IMR-90 (cell line): ENCODE measurements at regions not wholly inside any gene's neighbourhood (a gene's known extent, or its start where the extent isn't known, plus 50 kb on each side); places are given as distances from the start of the nearest gene placed in this dataset.

ENCODE experiments used
- ATAC-seq: fragments of 200-7000 bp; cut with Tn5 transposase; 2 replicates; pipeline ENCODE4 v1.9.1; 2020; ENCODE audit warnings: low read depth, mild to moderate bottlenecking, moderate library complexity
- BruUV-seq: library from RNA; stranded (reverse); fragments of 400-500 nt; replicated peaks from 2 replicates; lab custom pipeline; 2021; lab: Mats Ljungman, UMichigan
- CTCF ChIA-PET: fragments of 300-600 bp; formaldehyde crosslinking; extraction: SDS; loops from one replicate; lab custom pipeline; 2021; ENCODE audit warnings: antibody characterized with exemption; lab: Yijun Ruan, JAX
- POLR2A ChIA-PET: fragments of 300-600 bp; sonication (Branson Sonifier 250); formaldehyde crosslinking; loops from one replicate; lab custom pipeline; 2022; ENCODE audit warnings: antibody characterized with exemption; ENCODE audit not compliant: unreplicated experiment; lab: Charles Lee
- DNase-seq: peaks from one replicate; pipeline ENCODE4 v3.0.0; 2013
- H2AFZ ChIP-seq: replicated peaks from 2 replicates; pipeline ENCODE3; 2013; ENCODE audit warnings: low read length, mild to moderate bottlenecking; ENCODE audit not compliant: poor library complexity
- H2AK5ac ChIP-seq: 2 replicates; pipeline ENCODE4 v1.6.1; 2013; ENCODE audit warnings: low read depth, low read length, inconsistent platforms
- H2AK9ac ChIP-seq: replicated peaks from 2 replicates; pipeline ENCODE3; 2013; ENCODE audit warnings: mild to moderate bottlenecking, low read depth, low read length, moderate library complexity; ENCODE audit not compliant: poor library complexity
- H2BK120ac ChIP-seq: 2 replicates; pipeline ENCODE4 v1.6.1; 2013; ENCODE audit warnings: low read depth, low read length, inconsistent platforms
- H2BK15ac ChIP-seq: 3 replicates; pipeline ENCODE4 v1.6.1; 2013; ENCODE audit warnings: low read depth, low read length, inconsistent platforms
- H2BK20ac ChIP-seq: 2 replicates; pipeline ENCODE4 v1.6.1; 2013; ENCODE audit warnings: low read depth, mild to moderate bottlenecking, inconsistent platforms, low read length, moderate library complexity
- H2BK5ac ChIP-seq: 2 replicates; pipeline ENCODE4 v1.6.1; 2013; ENCODE audit warnings: mild to moderate bottlenecking, low read depth, low read length, inconsistent platforms; ENCODE audit not compliant: poor library complexity, severe bottlenecking
- H3K14ac ChIP-seq: replicated peaks from 2 replicates; pipeline ENCODE4 v1.6.1; 2013; ENCODE audit warnings: low read depth, low read length, inconsistent platforms
- H3K18ac ChIP-seq: 2 replicates; pipeline ENCODE4 v1.6.1; 2013; ENCODE audit warnings: low read depth, low read length, control low read depth
- H3K23ac ChIP-seq: 2 replicates; pipeline ENCODE4 v1.6.1; 2013; ENCODE audit warnings: low read depth, low read length, inconsistent platforms
- H3K27ac ChIP-seq: 2 replicates; pipeline ENCODE4 v1.5.1; 2013; ENCODE audit warnings: mild to moderate bottlenecking, control low read depth, low read length; ENCODE audit not compliant: insufficient read depth
- H3K27me3 ChIP-seq: 2 replicates; pipeline ENCODE4 v1.6.1; 2013; ENCODE audit warnings: low read length; ENCODE audit not compliant: control insufficient read depth, insufficient read depth
- H3K36me3 ChIP-seq: 2 replicates; pipeline ENCODE4 v1.6.1; 2013; ENCODE audit warnings: low read length, mixed read lengths; ENCODE audit not compliant: control insufficient read depth, insufficient read depth
- H3K4ac ChIP-seq: 2 replicates; pipeline ENCODE4 v1.6.1; 2013; ENCODE audit warnings: low read depth, low read length, inconsistent platforms
- H3K4me1 ChIP-seq: 2 replicates; pipeline ENCODE4 v1.6.1; 2013; ENCODE audit warnings: low read length, mixed read lengths; ENCODE audit not compliant: control insufficient read depth, insufficient read depth
- H3K4me2 ChIP-seq: 2 replicates; pipeline ENCODE4 v1.6.1; 2013; ENCODE audit warnings: low read depth, mild to moderate bottlenecking, control low read depth, low read length, moderate library complexity
- H3K4me3 ChIP-seq: 2 replicates; pipeline ENCODE4 v1.5.1; 2013; ENCODE audit warnings: low read depth, mild to moderate bottlenecking, control low read depth, low read length, moderate library complexity; ENCODE audit not compliant: insufficient read depth
- H3K56ac ChIP-seq: 2 replicates; pipeline ENCODE4 v1.6.1; 2013; ENCODE audit warnings: low read length, inconsistent platforms; ENCODE audit not compliant: insufficient read depth; ENCODE audit errors: extremely low read depth
- H3K79me1 ChIP-seq, 2 experiments: 2 replicates each; pipeline ENCODE4 v1.6.1; 2013; ENCODE audit warnings: low read length in 2 of 2, inconsistent platforms in 1 of 2, low read depth in 1 of 2
- H3K9ac ChIP-seq: 2 replicates; pipeline ENCODE4 v1.6.1; 2013; ENCODE audit warnings: low read depth, low read length, control low read depth
- H3K9me1 ChIP-seq: 2 replicates; pipeline ENCODE4 v1.6.1; 2013; ENCODE audit warnings: low read length, inconsistent platforms; ENCODE audit not compliant: insufficient read depth
- H3K9me3 ChIP-seq: 2 replicates; pipeline ENCODE4 v1.6.1; 2013; ENCODE audit warnings: low read length; ENCODE audit not compliant: control insufficient read depth, insufficient read depth
- H4K20me1 ChIP-seq: 2 replicates; pipeline ENCODE4 v1.6.1; 2013; ENCODE audit warnings: low read length, inconsistent platforms; ENCODE audit not compliant: insufficient read depth
- H4K5ac ChIP-seq: 2 replicates; pipeline ENCODE4 v1.6.1; 2013; ENCODE audit warnings: mild to moderate bottlenecking, low read depth, low read length, control low read depth
- H4K8ac ChIP-seq, 2 experiments: 2 replicates each; pipeline ENCODE4 v1.6.1; 2013; ENCODE audit warnings: low read depth in 2 of 2, low read length in 2 of 2, control low read depth in 1 of 2, inconsistent platforms in 1 of 2
- H4K91ac ChIP-seq: 2 replicates; pipeline ENCODE4 v1.6.1; 2013; ENCODE audit warnings: low read depth, low read length, inconsistent platforms; ENCODE audit not compliant: insufficient read depth
- CEBPB ChIP-seq: IDR thresholded peaks from 2 replicates; pipeline ENCODE4 v1.6.1; 2012; ENCODE audit warnings: low read depth, low read length, improper control_type of control experiment
- CHD1 ChIP-seq: IDR thresholded peaks from 2 replicates; pipeline ENCODE4 v1.6.1; 2012; ENCODE audit warnings: low read depth, low read length, improper control_type of control experiment
- FOS ChIP-seq: fragments of 150-350 bp; IDR thresholded peaks from 2 replicates; pipeline ENCODE4 v1.6.1; 2016; ENCODE audit warnings: low read depth, low read length
- MAFK ChIP-seq: IDR thresholded peaks from 2 replicates; pipeline ENCODE4 v1.6.1; 2012; ENCODE audit warnings: low read depth, low read length, improper control_type of control experiment
- MAZ ChIP-seq: IDR thresholded peaks from 2 replicates; pipeline ENCODE4 v1.6.1; 2012; ENCODE audit warnings: low read depth, mild to moderate bottlenecking, low read length, improper control_type of control experiment, moderate library complexity, borderline replicate concordance
- MXI1 ChIP-seq: IDR thresholded peaks from 2 replicates; pipeline ENCODE4 v1.6.1; 2012; ENCODE audit warnings: low read depth, mild to moderate bottlenecking, low read length, moderate library complexity, borderline replicate concordance
- NFE2L2 ChIP-seq: fragments of 150-350 bp; IDR thresholded peaks from 2 replicates; pipeline ENCODE4 v1.6.1; 2016; ENCODE audit warnings: low read depth, mild to moderate bottlenecking, low read length
- POLR2A ChIP-seq: IDR thresholded peaks from 2 replicates; pipeline ENCODE4 v1.6.1; 2012; ENCODE audit warnings: mild to moderate bottlenecking, low read depth, low read length
- RAD21 ChIP-seq: IDR thresholded peaks from 2 replicates; pipeline ENCODE4 v1.6.1; 2012; ENCODE audit warnings: low read length, improper control_type of control experiment
- RCOR1 ChIP-seq: IDR thresholded peaks from 2 replicates; pipeline ENCODE4 v1.6.1; 2012; ENCODE audit warnings: mild to moderate bottlenecking, low read length, improper control_type of control experiment; ENCODE audit not compliant: insufficient replicate concordance
- RFX5 ChIP-seq: IDR thresholded peaks from 2 replicates; pipeline ENCODE4 v1.8.0; 2012; ENCODE audit warnings: low read depth, mild to moderate bottlenecking, low read length, moderate library complexity
- SMC3 ChIP-seq: fragments of 150-350 bp; IDR thresholded peaks from 2 replicates; pipeline ENCODE4 v1.6.1; 2016; ENCODE audit warnings: low read depth, mild to moderate bottlenecking, antibody characterized with exemption, low read length, moderate library complexity
- WGBS, 2 experiments: methylation state at CpG; one replicate each; pipeline versions ENCODE4 v1.1.5 to v1.1.7; 2013; ENCODE audit warnings: missing lambda C conversion rate in 2 of 2; ENCODE audit not compliant: insufficient read length in 1 of 2; ENCODE audit errors: extremely low coverage in 2 of 2; 5-methylcytosine and 5-hydroxymethylcytosine counted together
- dilution Hi-C: fragments of 300-500 bp; cut with HindIII; formaldehyde crosslinking; loops from one replicate; pipeline ENCODE4 v1.14.3; 2018; ENCODE audit warnings: low sequenced_read_pairs; ENCODE audit not compliant: unreplicated experiment
- in situ Hi-C: fragments of 300-500 bp; cut with MboI; formaldehyde crosslinking; loops from 3 replicates; pipeline ENCODE4 v1.14.3; 2019; ENCODE audit warnings: low sequenced_read_pairs, inconsistent platforms, mixed read lengths
- intact Hi-C: fragments of 100-400 bp; cut with micrococcal nuclease; formaldehyde crosslinking; loops from 2 replicates; pipeline ENCODE4 v1.10.0; 2022
- TF ChIP-seq, protein P1 (sequence below): fragments of 150-350 bp; IDR thresholded peaks from 2 replicates; pipeline ENCODE4 v1.6.1; 2016; ENCODE audit warnings: low read depth, mild to moderate bottlenecking, low read length, moderate library complexity, borderline replicate concordance
- TF ChIP-seq, protein P2 (sequence below): fragments of 150-350 bp; IDR thresholded peaks from 2 replicates; pipeline ENCODE4 v1.6.1; 2017; ENCODE audit warnings: mild to moderate bottlenecking, antibody characterized with exemption, low read length, low read depth
- TF ChIP-seq, protein P3 (sequence below): conservative IDR thresholded peaks from 2 replicates; pipeline ENCODE4 v1.5.1; 2012; ENCODE audit warnings: mild to moderate bottlenecking, low read depth, low read length, improper control_type of control experiment

DNA sequence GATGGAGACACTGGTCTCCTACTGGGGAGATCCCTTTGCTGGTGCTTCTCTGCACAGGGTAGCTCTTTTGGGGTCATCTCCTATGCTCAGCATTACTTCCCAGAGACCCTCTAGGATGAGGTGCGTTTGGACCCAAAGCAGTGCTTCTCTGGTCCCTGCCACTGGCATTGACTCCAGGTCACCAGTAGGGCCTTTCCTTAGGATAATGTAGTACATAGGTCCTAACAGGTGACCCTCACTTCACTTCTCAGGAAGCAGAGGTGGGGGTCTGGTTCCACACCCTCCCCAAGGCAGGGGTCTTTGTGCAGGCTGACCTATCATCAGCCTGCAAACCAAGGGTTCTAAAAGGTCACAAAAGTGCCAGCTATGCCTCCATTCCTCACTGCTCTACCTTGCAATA lies 145.8 kb upstream of the HS6ST1 start:
- dilution Hi-C loops (no loop called here), intact Hi-C loops (no loop called here), in situ Hi-C loops (no loop called here)
- Histone ChIP-seq H2AK9ac (no peak overlapping the region), H3K9me3 (peaks cover 25% of the 10 kb centered on the region), H3K4me2 (no peak overlapping the region), H3K14ac (no peak overlapping the region), H4K8ac (no peak overlapping the region), H2AK5ac (no peak overlapping the region), H3K9me1 (no peaks in the 10 kb centered on the region), H2BK15ac (no peak overlapping the region), H4K5ac (no peak overlapping the region), H3K23ac (no peak overlapping the region), H3K4me1 (no peaks in the 10 kb centered on the region), H3K9ac (no peak overlapping the region), H3K79me1 (no peaks in the 10 kb centered on the region), H3K4me3 (no peak overlapping the region), H3K27me3 (peaks cover 5% of the 10 kb centered on the region), H3K4ac (no peak overlapping the region), H2BK120ac (no peak overlapping the region), H2BK20ac (no peak overlapping the region), H3K27ac (no peak overlapping the region), H3K18ac (no peak overlapping the region), H4K20me1 (no peaks in the 10 kb centered on the region), H4K91ac (no peak overlapping the region), H2BK5ac (no peak overlapping the region), H3K56ac (no peak overlapping the region), H2AFZ (no peak overlapping the region), H3K36me3 (no peaks in the 10 kb centered on the region)
- no CpG with 5 or more reads among the region's 1 CpG for WGBS, 2 experiments
- BruUV-seq, result no TSS peak
- TF ChIP-seq CHD1, result no peak
- TF ChIP-seq SMC3, result no peak
- no peak for TF ChIP-seq MAZ
- no peak for TF ChIP-seq FOS
- no peak for TF ChIP-seq RAD21
- TF ChIP-seq RFX5, result no peak
- TF ChIP-seq MXI1, result no peak
- TF ChIP-seq, protein P1, sequence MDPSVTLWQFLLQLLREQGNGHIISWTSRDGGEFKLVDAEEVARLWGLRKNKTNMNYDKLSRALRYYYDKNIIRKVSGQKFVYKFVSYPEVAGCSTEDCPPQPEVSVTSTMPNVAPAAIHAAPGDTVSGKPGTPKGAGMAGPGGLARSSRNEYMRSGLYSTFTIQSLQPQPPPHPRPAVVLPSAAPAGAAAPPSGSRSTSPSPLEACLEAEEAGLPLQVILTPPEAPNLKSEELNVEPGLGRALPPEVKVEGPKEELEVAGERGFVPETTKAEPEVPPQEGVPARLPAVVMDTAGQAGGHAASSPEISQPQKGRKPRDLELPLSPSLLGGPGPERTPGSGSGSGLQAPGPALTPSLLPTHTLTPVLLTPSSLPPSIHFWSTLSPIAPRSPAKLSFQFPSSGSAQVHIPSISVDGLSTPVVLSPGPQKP, result no peak
- TF ChIP-seq RCOR1, result no peak
- TF ChIP-seq, protein P2, sequence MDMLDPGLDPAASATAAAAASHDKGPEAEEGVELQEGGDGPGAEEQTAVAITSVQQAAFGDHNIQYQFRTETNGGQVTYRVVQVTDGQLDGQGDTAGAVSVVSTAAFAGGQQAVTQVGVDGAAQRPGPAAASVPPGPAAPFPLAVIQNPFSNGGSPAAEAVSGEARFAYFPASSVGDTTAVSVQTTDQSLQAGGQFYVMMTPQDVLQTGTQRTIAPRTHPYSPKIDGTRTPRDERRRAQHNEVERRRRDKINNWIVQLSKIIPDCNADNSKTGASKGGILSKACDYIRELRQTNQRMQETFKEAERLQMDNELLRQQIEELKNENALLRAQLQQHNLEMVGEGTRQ, result no peak
- TF ChIP-seq POLR2A, result no peak
- TF ChIP-seq, protein P3, sequence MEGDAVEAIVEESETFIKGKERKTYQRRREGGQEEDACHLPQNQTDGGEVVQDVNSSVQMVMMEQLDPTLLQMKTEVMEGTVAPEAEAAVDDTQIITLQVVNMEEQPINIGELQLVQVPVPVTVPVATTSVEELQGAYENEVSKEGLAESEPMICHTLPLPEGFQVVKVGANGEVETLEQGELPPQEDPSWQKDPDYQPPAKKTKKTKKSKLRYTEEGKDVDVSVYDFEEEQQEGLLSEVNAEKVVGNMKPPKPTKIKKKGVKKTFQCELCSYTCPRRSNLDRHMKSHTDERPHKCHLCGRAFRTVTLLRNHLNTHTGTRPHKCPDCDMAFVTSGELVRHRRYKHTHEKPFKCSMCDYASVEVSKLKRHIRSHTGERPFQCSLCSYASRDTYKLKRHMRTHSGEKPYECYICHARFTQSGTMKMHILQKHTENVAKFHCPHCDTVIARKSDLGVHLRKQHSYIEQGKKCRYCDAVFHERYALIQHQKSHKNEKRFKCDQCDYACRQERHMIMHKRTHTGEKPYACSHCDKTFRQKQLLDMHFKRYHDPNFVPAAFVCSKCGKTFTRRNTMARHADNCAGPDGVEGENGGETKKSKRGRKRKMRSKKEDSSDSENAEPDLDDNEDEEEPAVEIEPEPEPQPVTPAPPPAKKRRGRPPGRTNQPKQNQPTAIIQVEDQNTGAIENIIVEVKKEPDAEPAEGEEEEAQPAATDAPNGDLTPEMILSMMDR, result no peak
- TF ChIP-seq NFE2L2, result no peak
- TF ChIP-seq MAFK, result no peak
- no peak for TF ChIP-seq CEBPB
- CTCF ChIA-PET, result no interaction called here
- POLR2A ChIA-PET, result no interaction called here
- ATAC-seq (no peak), DNase-seq (no peak)
